Smooth muscle cell (in vitro differentiated cells): ENCODE measurements at regions not wholly inside any gene's neighbourhood (a gene's known extent, or its start where the extent isn't known, plus 50 kb on each side); places are given as distances from the start of the nearest gene placed in this dataset.

Experiments used
- DNase-seq: peaks from one replicate; lab custom pipeline; 2025; ENCODE audit not compliant: unreplicated experiment; lab: John Stamatoyannopoulos, UW
- H2AFZ ChIP-seq: fragments of 200-600 bp; sonication (generic); 2 replicates; pipeline ENCODE4 v1.6.0; 2016; ENCODE audit warnings: antibody characterized with exemption, low read depth, mild to moderate bottlenecking
- H3F3A ChIP-seq: fragments of 200-600 bp; sonication (generic); 2 replicates; pipeline ENCODE4 v1.6.0; 2017; ENCODE audit warnings: antibody characterized with exemption, low read depth
- H3K27ac ChIP-seq: fragments of 200-600 bp; sonication (generic); 2 replicates; pipeline ENCODE4 v1.5.1; 2016; ENCODE audit warnings: low read depth, mild to moderate bottlenecking
- H3K27me3 ChIP-seq: fragments of 200-600 bp; sonication (generic); 2 replicates; pipeline ENCODE4 v1.6.1; 2016; ENCODE audit warnings: low read depth, mild to moderate bottlenecking
- H3K36me3 ChIP-seq: fragments of 200-600 bp; sonication (generic); 2 replicates; pipeline ENCODE4 v1.5.1; 2016; ENCODE audit warnings: low read depth
- H3K4me1 ChIP-seq: fragments of 200-600 bp; sonication (generic); 2 replicates; pipeline ENCODE4 v1.5.1; 2016; ENCODE audit warnings: low read depth
- H3K4me2 ChIP-seq: fragments of 200-600 bp; sonication (generic); 2 replicates; pipeline ENCODE4 v1.6.0; 2016; ENCODE audit warnings: mild to moderate bottlenecking
- H3K4me3 ChIP-seq: fragments of 200-600 bp; sonication (generic); 2 replicates; pipeline ENCODE4 v1.5.1; 2016; ENCODE audit warnings: mild to moderate bottlenecking
- H3K79me2 ChIP-seq: fragments of 200-600 bp; sonication (generic); 2 replicates; pipeline ENCODE4 v1.6.0; 2016; ENCODE audit warnings: low read depth, mild to moderate bottlenecking
- H3K9ac ChIP-seq: fragments of 200-600 bp; sonication (generic); 2 replicates; pipeline ENCODE4 v1.6.0; 2016; ENCODE audit warnings: low read depth
- H3K9me3 ChIP-seq: fragments of 200-600 bp; sonication (generic); replicated peaks from 2 replicates; pipeline ENCODE4 v1.5.1; 2016; ENCODE audit warnings: low read depth
- H4K20me1 ChIP-seq: fragments of 200-600 bp; sonication (generic); 2 replicates; pipeline ENCODE4 v1.6.0; 2016; ENCODE audit warnings: low read depth
- CTCF ChIP-seq: fragments of 200-600 bp; sonication (generic); IDR thresholded peaks from 2 replicates; pipeline ENCODE4 v1.5.1; 2017; ENCODE audit warnings: borderline replicate concordance, mild to moderate bottlenecking, antibody characterized with exemption; ENCODE audit not compliant: insufficient read depth, poor library complexity, severe bottlenecking
- WGBS: methylation state at CpG from one replicate; pipeline ENCODE4 v1.1.7; 2016; ENCODE audit warnings: low lambda C conversion rate; 5-methylcytosine and 5-hydroxymethylcytosine counted together

- 35% methylated on average over 9 of the region's 9 CpGs for WGBS
- no peak overlapping the region for H3K4me2 ChIP-seq
- no peaks in the 10 kb centered on the region for H4K20me1 ChIP-seq
- H3F3A ChIP-seq = no peaks in the 10 kb centered on the region
- no peaks in the 10 kb centered on the region for H3K27me3 ChIP-seq
- H3K4me1 ChIP-seq = no peaks in the 10 kb centered on the region
- H3K9ac ChIP-seq = no peak overlapping the region
- H2AFZ ChIP-seq = no peak overlapping the region
- no peak overlapping the region for H3K27ac ChIP-seq
- H3K4me3 ChIP-seq = no peak overlapping the region
- no peaks in the 10 kb centered on the region for H3K9me3 ChIP-seq
- DNase-seq = no peak
- TF ChIP-seq CTCF = peak; percentile 91
- H3K79me2 ChIP-seq = no peaks in the 10 kb centered on the region
- no peaks in the 10 kb centered on the region for H3K36me3 ChIP-seq
Observed at GRCh38 chr13:80979035-80979641, 638.2 kb upstream of the SPRY2 start.

- Histone ChIP-seq H3K79me2 (no peaks in the 10 kb centered on the region), H3K9me3 (no peaks in the 10 kb centered on the region), H3F3A (no peaks in the 10 kb centered on the region), H3K4me1 (no peaks in the 10 kb centered on the region), H3K27ac (no peak overlapping the region), H3K9ac (no peak overlapping the region), H3K4me3 (no peak overlapping the region), H4K20me1 (no peaks in the 10 kb centered on the region), H3K4me2 (no peak overlapping the region), H3K36me3 (no peaks in the 10 kb centered on the region), H3K27me3 (no peaks in the 10 kb centered on the region), H2AFZ (no peak overlapping the region)
- TF ChIP-seq CTCF = no peak
- WGBS = 92% methylated on average over 4 of the region's 4 CpGs
- DNase-seq = no peak
Observed at GRCh38 chr13:80977168-80977567, 636.2 kb upstream of the SPRY2 start.

- Histone ChIP-seq H3K27me3 (no peaks in the 10 kb centered on the region), H3K27ac (no peak overlapping the region), H3K4me3 (no peak overlapping the region), H3K9ac (no peak overlapping the region), H3K9me3 (no peaks in the 10 kb centered on the region), H3K79me2 (no peaks in the 10 kb centered on the region), H3F3A (no peaks in the 10 kb centered on the region), H4K20me1 (no peaks in the 10 kb centered on the region), H3K4me2 (no peak overlapping the region), H3K4me1 (no peaks in the 10 kb centered on the region), H3K36me3 (no peaks in the 10 kb centered on the region), H2AFZ (no peak overlapping the region)
- DNase-seq = no peak
- no peak for TF ChIP-seq CTCF
- 91% methylated on average over 4 of the region's 4 CpGs for WGBS
Observed at GRCh38 chr13:80975903-80976302, 635.0 kb upstream of the SPRY2 start.

- H3K4me1 ChIP-seq = no peaks in the 10 kb centered on the region
- H3F3A ChIP-seq = no peaks in the 10 kb centered on the region
- H4K20me1 ChIP-seq = no peaks in the 10 kb centered on the region
- no peak overlapping the region for H2AFZ ChIP-seq
- no peak overlapping the region for H3K4me2 ChIP-seq
- 85% methylated on average over 2 of the region's 2 CpGs for WGBS
- H3K9ac ChIP-seq = no peak overlapping the region
- no peaks in the 10 kb centered on the region for H3K36me3 ChIP-seq
- H3K4me3 ChIP-seq = no peak overlapping the region
- H3K27ac ChIP-seq = no peak overlapping the region
- no peaks in the 10 kb centered on the region for H3K9me3 ChIP-seq
- no peaks in the 10 kb centered on the region for H3K27me3 ChIP-seq
- H3K79me2 ChIP-seq = no peaks in the 10 kb centered on the region
- no peak for DNase-seq
- TF ChIP-seq CTCF = no peak
Observed at GRCh38 chr13:80973721-80974120, 632.8 kb upstream of the SPRY2 start.
